ENCODE measurements at regions not wholly inside any gene's neighbourhood (a gene's known extent, or its start where the extent isn't known, plus 50 kb on each side); places are given as distances from the start of the nearest gene placed in this dataset.

DNA sequence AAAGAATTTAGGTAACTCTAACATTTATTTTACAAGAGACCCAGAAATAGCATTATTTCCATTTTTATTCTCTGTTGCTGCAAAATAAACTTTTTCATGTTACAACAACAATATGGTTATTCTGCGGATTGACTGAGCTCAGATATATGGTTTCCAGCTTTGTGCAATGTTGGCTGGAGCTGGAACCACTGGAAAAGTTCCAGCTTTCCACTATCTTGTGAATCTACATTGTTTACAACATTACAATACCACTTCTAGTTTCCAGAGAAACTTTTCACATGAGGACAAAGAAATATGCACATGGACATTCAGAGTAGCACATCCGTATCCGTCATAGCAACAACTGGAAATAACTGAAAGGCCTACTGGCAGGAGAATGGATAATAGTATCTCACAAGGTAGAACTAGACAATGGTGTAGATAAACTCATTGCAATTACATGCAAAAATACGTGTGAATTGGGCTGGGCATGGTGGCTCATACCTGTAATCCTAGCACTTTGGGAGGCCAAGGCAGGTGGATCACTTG lies 436.1 kb upstream of the ADAMTS16 start:
- H3K4me1 ChIP-seq (ENCODE audit: insufficient read depth, low read length), result no peaks in the 10 kb centered on the region
- FAIRE-seq (no peak), DNase-seq (ENCODE audit: low read depth) (no peak)
- Mint-ChIP-seq H3K4me1 (ENCODE audit: low read depth, unreplicated experiment) (no peaks in the 10 kb centered on the region), H3K36me3 (ENCODE audit: low read depth, unreplicated experiment) (no peaks in the 10 kb centered on the region), H3K27ac (ENCODE audit: unreplicated experiment) (no peak overlapping the region), H3K9me3 (ENCODE audit: unreplicated experiment) (no peaks in the 10 kb centered on the region), H3K27me3 (ENCODE audit: low read depth, unreplicated experiment) (no peaks in the 10 kb centered on the region), H3K4me3 (ENCODE audit: unreplicated experiment) (no peak overlapping the region)
- TF ChIP-seq, protein P1, sequence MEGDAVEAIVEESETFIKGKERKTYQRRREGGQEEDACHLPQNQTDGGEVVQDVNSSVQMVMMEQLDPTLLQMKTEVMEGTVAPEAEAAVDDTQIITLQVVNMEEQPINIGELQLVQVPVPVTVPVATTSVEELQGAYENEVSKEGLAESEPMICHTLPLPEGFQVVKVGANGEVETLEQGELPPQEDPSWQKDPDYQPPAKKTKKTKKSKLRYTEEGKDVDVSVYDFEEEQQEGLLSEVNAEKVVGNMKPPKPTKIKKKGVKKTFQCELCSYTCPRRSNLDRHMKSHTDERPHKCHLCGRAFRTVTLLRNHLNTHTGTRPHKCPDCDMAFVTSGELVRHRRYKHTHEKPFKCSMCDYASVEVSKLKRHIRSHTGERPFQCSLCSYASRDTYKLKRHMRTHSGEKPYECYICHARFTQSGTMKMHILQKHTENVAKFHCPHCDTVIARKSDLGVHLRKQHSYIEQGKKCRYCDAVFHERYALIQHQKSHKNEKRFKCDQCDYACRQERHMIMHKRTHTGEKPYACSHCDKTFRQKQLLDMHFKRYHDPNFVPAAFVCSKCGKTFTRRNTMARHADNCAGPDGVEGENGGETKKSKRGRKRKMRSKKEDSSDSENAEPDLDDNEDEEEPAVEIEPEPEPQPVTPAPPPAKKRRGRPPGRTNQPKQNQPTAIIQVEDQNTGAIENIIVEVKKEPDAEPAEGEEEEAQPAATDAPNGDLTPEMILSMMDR (IDR thresholded peaks at IDR 0.05; ENCODE audit: insufficient read depth, low read depth, low read length), result no peak
- TF ChIP-seq EZH2 (IDR thresholded peaks at IDR 0.05; ENCODE audit: insufficient read depth, low read length), result no peak
- no peaks in the 10 kb centered on the region for H3K9me3 ChIP-seq (ENCODE audit: insufficient read depth, low read depth, low read length)
- H2AFZ ChIP-seq (ENCODE audit: low read depth, low read length), result no peak overlapping the region
- H3K36me3 ChIP-seq (ENCODE audit: insufficient read depth, low read length), result no peaks in the 10 kb centered on the region
- no peak overlapping the region for H3K4me3 ChIP-seq (ENCODE audit: insufficient read depth, low read depth, low read length)
- no peaks in the 10 kb centered on the region for H3K79me2 ChIP-seq (ENCODE audit: insufficient read depth, low read length)
- no peaks in the 10 kb centered on the region for H4K20me1 ChIP-seq (ENCODE audit: insufficient read depth, low read length)
- no peak overlapping the region for H3K27ac ChIP-seq (ENCODE audit: low read depth, low read length)
- H3K27me3 ChIP-seq (ENCODE audit: insufficient read depth, low read length), result no peaks in the 10 kb centered on the region
- H3K9ac ChIP-seq (ENCODE audit: low read length), result no peak overlapping the region
- no peak overlapping the region for H3K4me2 ChIP-seq (ENCODE audit: low read length)

DNA sequence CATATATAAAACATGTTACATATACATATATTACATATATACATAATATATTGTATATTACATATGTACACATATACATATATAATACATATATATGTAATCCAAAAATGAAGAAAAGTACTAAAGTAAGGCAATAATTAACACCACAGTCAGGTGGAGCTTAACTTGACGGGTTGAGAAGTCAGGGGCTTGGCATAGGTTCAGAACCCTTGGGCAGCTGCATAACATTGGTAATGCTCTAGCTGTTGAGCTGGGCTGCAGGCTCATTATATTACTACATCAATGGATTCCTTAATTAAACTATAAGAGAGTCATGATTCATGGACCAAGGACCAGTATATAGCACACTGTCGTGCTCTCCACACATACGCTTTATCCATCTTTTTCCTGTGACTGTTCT lies 435.2 kb upstream of the ADAMTS16 start:
- Histone ChIP-seq H3K4me3 (ENCODE audit: insufficient read depth, low read depth, low read length) (no peak overlapping the region), H3K27me3 (ENCODE audit: insufficient read depth, low read length) (no peaks in the 10 kb centered on the region), H3K9ac (ENCODE audit: low read length) (no peak overlapping the region), H4K20me1 (ENCODE audit: insufficient read depth, low read length) (no peaks in the 10 kb centered on the region), H3K79me2 (ENCODE audit: insufficient read depth, low read length) (no peaks in the 10 kb centered on the region), H2AFZ (ENCODE audit: low read depth, low read length) (no peak overlapping the region), H3K4me1 (ENCODE audit: insufficient read depth, low read length) (no peaks in the 10 kb centered on the region), H3K4me2 (ENCODE audit: low read length) (no peak overlapping the region), H3K9me3 (ENCODE audit: insufficient read depth, low read depth, low read length) (no peaks in the 10 kb centered on the region), H3K36me3 (ENCODE audit: insufficient read depth, low read length) (no peaks in the 10 kb centered on the region), H3K27ac (ENCODE audit: low read depth, low read length) (no peak overlapping the region)
- TF ChIP-seq EZH2 (IDR thresholded peaks at IDR 0.05; ENCODE audit: insufficient read depth, low read length), result no peak
- TF ChIP-seq, protein P1 (IDR thresholded peaks at IDR 0.05; ENCODE audit: insufficient read depth, low read depth, low read length), result no peak
- Mint-ChIP-seq H3K9me3 (ENCODE audit: unreplicated experiment) (no peaks in the 10 kb centered on the region), H3K27me3 (ENCODE audit: low read depth, unreplicated experiment) (no peaks in the 10 kb centered on the region), H3K27ac (ENCODE audit: unreplicated experiment) (no peak overlapping the region), H3K36me3 (ENCODE audit: low read depth, unreplicated experiment) (no peaks in the 10 kb centered on the region), H3K4me3 (ENCODE audit: unreplicated experiment) (no peak overlapping the region), H3K4me1 (ENCODE audit: low read depth, unreplicated experiment) (no peaks in the 10 kb centered on the region)
- DNase-seq (ENCODE audit: low read depth), result no peak
- FAIRE-seq, result no peak

DNA sequence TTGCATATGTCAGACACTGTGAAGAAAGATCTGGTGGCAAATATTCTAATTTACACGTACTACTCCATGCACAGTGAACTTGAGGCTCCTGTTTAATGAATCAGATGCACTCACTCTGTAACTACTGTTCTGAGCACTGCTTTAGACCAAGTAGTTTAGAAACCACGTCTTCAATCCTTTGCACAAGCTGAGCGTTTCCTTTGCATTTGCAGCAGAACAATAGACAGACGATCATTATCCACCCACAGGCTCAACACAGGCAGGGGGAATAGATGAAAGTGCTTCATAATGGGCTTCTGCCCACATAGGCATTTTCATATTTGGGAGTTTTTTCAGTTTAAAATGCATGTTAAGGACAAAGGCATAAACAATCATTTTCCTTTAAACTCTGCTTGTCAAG lies 423.3 kb upstream of the ADAMTS16 start:
- Histone ChIP-seq H3K9ac (ENCODE audit: low read length) (no peak overlapping the region), H3K79me2 (ENCODE audit: insufficient read depth, low read length) (no peaks in the 10 kb centered on the region), H3K4me3 (ENCODE audit: insufficient read depth, low read depth, low read length) (no peak overlapping the region), H4K20me1 (ENCODE audit: insufficient read depth, low read length) (no peaks in the 10 kb centered on the region), H3K4me2 (ENCODE audit: low read length) (no peak overlapping the region), H3K9me3 (ENCODE audit: insufficient read depth, low read depth, low read length) (no peaks in the 10 kb centered on the region), H3K36me3 (ENCODE audit: insufficient read depth, low read length) (no peaks in the 10 kb centered on the region), H3K27me3 (ENCODE audit: insufficient read depth, low read length) (no peaks in the 10 kb centered on the region), H2AFZ (ENCODE audit: low read depth, low read length) (no peak overlapping the region), H3K27ac (ENCODE audit: low read depth, low read length) (no peak overlapping the region), H3K4me1 (ENCODE audit: insufficient read depth, low read length) (no peaks in the 10 kb centered on the region)
- TF ChIP-seq, protein P1 (IDR thresholded peaks at IDR 0.05; ENCODE audit: insufficient read depth, low read depth, low read length), result no peak
- no peak for TF ChIP-seq EZH2 (IDR thresholded peaks at IDR 0.05; ENCODE audit: insufficient read depth, low read length)
- no peaks in the 10 kb centered on the region for H3K36me3 Mint-ChIP-seq (ENCODE audit: low read depth, unreplicated experiment)
- peaks cover 8% of the 10 kb centered on the region for H3K9me3 Mint-ChIP-seq (ENCODE audit: unreplicated experiment)
- peaks cover 3% of the 10 kb centered on the region for H3K27me3 Mint-ChIP-seq (ENCODE audit: low read depth, unreplicated experiment)
- peaks cover 5% of the 10 kb centered on the region for H3K4me1 Mint-ChIP-seq (ENCODE audit: low read depth, unreplicated experiment)
- FAIRE-seq (no peak), DNase-seq (ENCODE audit: low read depth) (no peak)
- H3K4me3 Mint-ChIP-seq (ENCODE audit: unreplicated experiment), result no peak overlapping the region
- H3K27ac Mint-ChIP-seq (ENCODE audit: unreplicated experiment), result no peak overlapping the region
